WTC11 (cell line): ENCODE measurements at regions not wholly inside any gene's neighbourhood (a gene's known extent, or its start where the extent isn't known, plus 50 kb on each side); places are given as distances from the start of the nearest gene placed in this dataset.

Source experiments
- ATAC-seq: fragments of 200-7000 bp; cut with Tn5 transposase; 2 replicates; pipeline ENCODE4 v1.10.0; 2021; ENCODE audit warnings: mild to moderate bottlenecking, moderate library complexity
- CTCF ChIA-PET: fragments of 300-600 bp; sonication (Branson Sonifier 250); formaldehyde crosslinking; loops from one replicate; lab custom pipeline; 2021; ENCODE audit warnings: antibody characterized with exemption; lab: Charles Lee
- POLR2A ChIA-PET: fragments of 350-600 bp; sonication (Branson Sonifier 250); formaldehyde crosslinking; loops from one replicate; lab custom pipeline; 2021; ENCODE audit warnings: antibody characterized with exemption; lab: Charles Lee
- DNase-seq: peaks from one replicate; pipeline ENCODE4 v3.0.0; 2021; ENCODE audit warnings: low spot score
- H3K27ac Mint-ChIP-seq: 2 replicates; pipeline ENCODE4 v1.8.0; 2021; ENCODE audit warnings: mixed read lengths
- H3K27me3 Mint-ChIP-seq: 2 replicates; pipeline ENCODE4 v1.8.0; 2021; ENCODE audit warnings: low read depth, mild to moderate bottlenecking, moderate library complexity, mixed read lengths
- H3K36me3 Mint-ChIP-seq: 2 replicates; pipeline ENCODE4 v1.8.0; 2021; ENCODE audit warnings: mixed read lengths
- H3K4me1 Mint-ChIP-seq: 2 replicates; pipeline ENCODE4 v1.8.0; 2022; ENCODE audit warnings: mixed read lengths
- H3K4me3 Mint-ChIP-seq: 2 replicates; pipeline ENCODE4 v1.8.0; 2021; ENCODE audit warnings: mild to moderate bottlenecking, moderate library complexity, mixed read lengths
- H3K9me3 Mint-ChIP-seq: 2 replicates; pipeline ENCODE4 v1.8.0; 2021; ENCODE audit warnings: mixed read lengths
- CBFB ChIP-seq: sonication (generic); formaldehyde crosslinking; IDR thresholded peaks from 2 replicates; pipeline ENCODE4 v1.8.1; 2022; ENCODE audit warnings: mild to moderate bottlenecking, low read depth, missing genetic modification reagents
- HMGA2 ChIP-seq: fragments of 250-450 bp; sonication (Bioruptor Pico); IDR thresholded peaks from 2 replicates; pipeline ENCODE4 v1.4.0; 2021; ENCODE audit warnings: mild to moderate bottlenecking, moderate library complexity
- PRRX2 ChIP-seq: fragments of 250-450 bp; sonication (Bioruptor Pico); IDR thresholded peaks from 2 replicates; pipeline ENCODE4 v1.8.0; 2021; ENCODE audit warnings: mild to moderate bottlenecking
- SMAD3 ChIP-seq: sonication (generic); formaldehyde crosslinking; IDR thresholded peaks from 2 replicates; pipeline ENCODE4 v1.8.0; 2022; ENCODE audit warnings: missing genetic modification reagents, mild to moderate bottlenecking, borderline replicate concordance
- SP1 ChIP-seq: sonication (generic); formaldehyde crosslinking; conservative IDR thresholded peaks from 2 replicates; pipeline ENCODE4 v1.8.1; 2022; ENCODE audit warnings: missing genetic modification reagents
- ZBTB21 ChIP-seq: sonication (generic); formaldehyde crosslinking; IDR thresholded peaks from 2 replicates; pipeline ENCODE4 v1.8.1; 2023; ENCODE audit warnings: mild to moderate bottlenecking, missing genetic modification reagents, borderline replicate concordance
- ZNF219 ChIP-seq: sonication (generic); formaldehyde crosslinking; IDR thresholded peaks from 2 replicates; pipeline ENCODE4 v1.8.0; 2023; ENCODE audit warnings: missing genetic modification reagents, mild to moderate bottlenecking, borderline replicate concordance
- TF ChIP-seq, protein P1 (sequence below): sonication (generic); formaldehyde crosslinking; IDR thresholded peaks from 2 replicates; pipeline ENCODE4 v1.8.0; 2022; ENCODE audit warnings: mild to moderate bottlenecking, missing genetic modification reagents
- TF ChIP-seq, protein P2 (sequence below): sonication (generic); formaldehyde crosslinking; IDR thresholded peaks from 2 replicates; pipeline ENCODE4 v1.8.0; 2023; ENCODE audit warnings: missing genetic modification reagents, mild to moderate bottlenecking, borderline replicate concordance
- TF ChIP-seq, protein P3 (sequence below): sonication (generic); formaldehyde crosslinking; IDR thresholded peaks from 2 replicates; pipeline ENCODE4 v1.8.1; 2023; ENCODE audit warnings: mild to moderate bottlenecking, missing genetic modification reagents, moderate library complexity
- TF ChIP-seq, protein P4 (sequence below): sonication (generic); formaldehyde crosslinking; IDR thresholded peaks from 2 replicates; pipeline ENCODE4 v1.8.1; 2023; ENCODE audit warnings: mild to moderate bottlenecking, missing genetic modification reagents
- TF ChIP-seq, protein P5 (sequence below): sonication (generic); formaldehyde crosslinking; IDR thresholded peaks from 2 replicates; pipeline ENCODE4 v1.8.0; 2023; ENCODE audit warnings: missing genetic modification reagents
- TF ChIP-seq, protein P6 (sequence below): fragments of 250-450 bp; sonication (Bioruptor Pico); conservative IDR thresholded peaks from 2 replicates; pipeline ENCODE4 v1.9.0; 2021; ENCODE audit warnings: mild to moderate bottlenecking

DNA sequence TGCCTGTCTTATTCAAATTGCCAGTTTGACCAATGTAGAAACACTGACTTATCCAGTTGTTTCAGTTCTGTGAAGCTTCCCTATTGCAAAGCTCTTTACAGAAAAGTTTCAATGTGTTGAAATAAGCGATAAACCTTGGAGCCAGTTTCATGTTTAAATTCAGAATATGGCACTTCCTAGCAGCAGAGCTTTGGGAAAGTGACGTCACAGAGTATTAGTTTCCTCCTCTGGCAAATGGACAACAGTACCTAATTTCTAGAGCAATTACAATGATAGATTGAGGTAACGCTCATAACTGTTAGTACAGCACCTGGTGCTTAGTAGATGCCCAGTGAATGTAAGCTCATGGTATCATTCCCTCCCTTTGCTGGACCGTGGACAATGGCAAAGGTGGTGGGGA is 527.5 kb upstream of the DAB1 start:
- CTCF ChIA-PET = no interaction called here
- H3K36me3 Mint-ChIP-seq = no peaks in the 10 kb centered on the region
- no peaks in the 10 kb centered on the region; the same call in 1 of the 2 replicates for H3K9me3 Mint-ChIP-seq

More for the DNA sequence above, 527.5 kb upstream of the DAB1 start:
- ATAC-seq = no peak
- POLR2A ChIA-PET = no interaction called here
- H3K27ac Mint-ChIP-seq = no peak overlapping the region
- TF ChIP-seq ZNF219 (CRISPR knock-in tag) (no peak), ZBTB21 (CRISPR knock-in tag) (no peak), SMAD3 (CRISPR knock-in tag) (no peak), PRRX2 (no peak), CBFB (CRISPR knock-in tag) (no peak), SP1 (CRISPR knock-in tag) (no peak), HMGA2 (CRISPR knock-in tag) (no peak)
- TF ChIP-seq, protein P1, sequence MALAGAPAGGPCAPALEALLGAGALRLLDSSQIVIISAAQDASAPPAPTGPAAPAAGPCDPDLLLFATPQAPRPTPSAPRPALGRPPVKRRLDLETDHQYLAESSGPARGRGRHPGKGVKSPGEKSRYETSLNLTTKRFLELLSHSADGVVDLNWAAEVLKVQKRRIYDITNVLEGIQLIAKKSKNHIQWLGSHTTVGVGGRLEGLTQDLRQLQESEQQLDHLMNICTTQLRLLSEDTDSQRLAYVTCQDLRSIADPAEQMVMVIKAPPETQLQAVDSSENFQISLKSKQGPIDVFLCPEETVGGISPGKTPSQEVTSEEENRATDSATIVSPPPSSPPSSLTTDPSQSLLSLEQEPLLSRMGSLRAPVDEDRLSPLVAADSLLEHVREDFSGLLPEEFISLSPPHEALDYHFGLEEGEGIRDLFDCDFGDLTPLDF (CRISPR knock-in tag) = no peak
- TF ChIP-seq, protein P2, sequence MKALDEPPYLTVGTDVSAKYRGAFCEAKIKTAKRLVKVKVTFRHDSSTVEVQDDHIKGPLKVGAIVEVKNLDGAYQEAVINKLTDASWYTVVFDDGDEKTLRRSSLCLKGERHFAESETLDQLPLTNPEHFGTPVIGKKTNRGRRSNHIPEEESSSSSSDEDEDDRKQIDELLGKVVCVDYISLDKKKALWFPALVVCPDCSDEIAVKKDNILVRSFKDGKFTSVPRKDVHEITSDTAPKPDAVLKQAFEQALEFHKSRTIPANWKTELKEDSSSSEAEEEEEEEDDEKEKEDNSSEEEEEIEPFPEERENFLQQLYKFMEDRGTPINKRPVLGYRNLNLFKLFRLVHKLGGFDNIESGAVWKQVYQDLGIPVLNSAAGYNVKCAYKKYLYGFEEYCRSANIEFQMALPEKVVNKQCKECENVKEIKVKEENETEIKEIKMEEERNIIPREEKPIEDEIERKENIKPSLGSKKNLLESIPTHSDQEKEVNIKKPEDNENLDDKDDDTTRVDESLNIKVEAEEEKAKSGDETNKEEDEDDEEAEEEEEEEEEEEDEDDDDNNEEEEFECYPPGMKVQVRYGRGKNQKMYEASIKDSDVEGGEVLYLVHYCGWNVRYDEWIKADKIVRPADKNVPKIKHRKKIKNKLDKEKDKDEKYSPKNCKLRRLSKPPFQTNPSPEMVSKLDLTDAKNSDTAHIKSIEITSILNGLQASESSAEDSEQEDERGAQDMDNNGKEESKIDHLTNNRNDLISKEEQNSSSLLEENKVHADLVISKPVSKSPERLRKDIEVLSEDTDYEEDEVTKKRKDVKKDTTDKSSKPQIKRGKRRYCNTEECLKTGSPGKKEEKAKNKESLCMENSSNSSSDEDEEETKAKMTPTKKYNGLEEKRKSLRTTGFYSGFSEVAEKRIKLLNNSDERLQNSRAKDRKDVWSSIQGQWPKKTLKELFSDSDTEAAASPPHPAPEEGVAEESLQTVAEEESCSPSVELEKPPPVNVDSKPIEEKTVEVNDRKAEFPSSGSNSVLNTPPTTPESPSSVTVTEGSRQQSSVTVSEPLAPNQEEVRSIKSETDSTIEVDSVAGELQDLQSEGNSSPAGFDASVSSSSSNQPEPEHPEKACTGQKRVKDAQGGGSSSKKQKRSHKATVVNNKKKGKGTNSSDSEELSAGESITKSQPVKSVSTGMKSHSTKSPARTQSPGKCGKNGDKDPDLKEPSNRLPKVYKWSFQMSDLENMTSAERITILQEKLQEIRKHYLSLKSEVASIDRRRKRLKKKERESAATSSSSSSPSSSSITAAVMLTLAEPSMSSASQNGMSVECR (CRISPR knock-in tag) = no peak
- TF ChIP-seq, protein P3, sequence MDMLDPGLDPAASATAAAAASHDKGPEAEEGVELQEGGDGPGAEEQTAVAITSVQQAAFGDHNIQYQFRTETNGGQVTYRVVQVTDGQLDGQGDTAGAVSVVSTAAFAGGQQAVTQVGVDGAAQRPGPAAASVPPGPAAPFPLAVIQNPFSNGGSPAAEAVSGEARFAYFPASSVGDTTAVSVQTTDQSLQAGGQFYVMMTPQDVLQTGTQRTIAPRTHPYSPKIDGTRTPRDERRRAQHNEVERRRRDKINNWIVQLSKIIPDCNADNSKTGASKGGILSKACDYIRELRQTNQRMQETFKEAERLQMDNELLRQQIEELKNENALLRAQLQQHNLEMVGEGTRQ = no peak
- TF ChIP-seq, protein P4, sequence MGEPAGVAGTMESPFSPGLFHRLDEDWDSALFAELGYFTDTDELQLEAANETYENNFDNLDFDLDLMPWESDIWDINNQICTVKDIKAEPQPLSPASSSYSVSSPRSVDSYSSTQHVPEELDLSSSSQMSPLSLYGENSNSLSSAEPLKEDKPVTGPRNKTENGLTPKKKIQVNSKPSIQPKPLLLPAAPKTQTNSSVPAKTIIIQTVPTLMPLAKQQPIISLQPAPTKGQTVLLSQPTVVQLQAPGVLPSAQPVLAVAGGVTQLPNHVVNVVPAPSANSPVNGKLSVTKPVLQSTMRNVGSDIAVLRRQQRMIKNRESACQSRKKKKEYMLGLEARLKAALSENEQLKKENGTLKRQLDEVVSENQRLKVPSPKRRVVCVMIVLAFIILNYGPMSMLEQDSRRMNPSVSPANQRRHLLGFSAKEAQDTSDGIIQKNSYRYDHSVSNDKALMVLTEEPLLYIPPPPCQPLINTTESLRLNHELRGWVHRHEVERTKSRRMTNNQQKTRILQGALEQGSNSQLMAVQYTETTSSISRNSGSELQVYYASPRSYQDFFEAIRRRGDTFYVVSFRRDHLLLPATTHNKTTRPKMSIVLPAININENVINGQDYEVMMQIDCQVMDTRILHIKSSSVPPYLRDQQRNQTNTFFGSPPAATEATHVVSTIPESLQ (CRISPR knock-in tag) = no peak
- TF ChIP-seq, protein P5, sequence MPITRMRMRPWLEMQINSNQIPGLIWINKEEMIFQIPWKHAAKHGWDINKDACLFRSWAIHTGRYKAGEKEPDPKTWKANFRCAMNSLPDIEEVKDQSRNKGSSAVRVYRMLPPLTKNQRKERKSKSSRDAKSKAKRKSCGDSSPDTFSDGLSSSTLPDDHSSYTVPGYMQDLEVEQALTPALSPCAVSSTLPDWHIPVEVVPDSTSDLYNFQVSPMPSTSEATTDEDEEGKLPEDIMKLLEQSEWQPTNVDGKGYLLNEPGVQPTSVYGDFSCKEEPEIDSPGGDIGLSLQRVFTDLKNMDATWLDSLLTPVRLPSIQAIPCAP (CRISPR knock-in tag) = no peak
- TF ChIP-seq, protein P6, sequence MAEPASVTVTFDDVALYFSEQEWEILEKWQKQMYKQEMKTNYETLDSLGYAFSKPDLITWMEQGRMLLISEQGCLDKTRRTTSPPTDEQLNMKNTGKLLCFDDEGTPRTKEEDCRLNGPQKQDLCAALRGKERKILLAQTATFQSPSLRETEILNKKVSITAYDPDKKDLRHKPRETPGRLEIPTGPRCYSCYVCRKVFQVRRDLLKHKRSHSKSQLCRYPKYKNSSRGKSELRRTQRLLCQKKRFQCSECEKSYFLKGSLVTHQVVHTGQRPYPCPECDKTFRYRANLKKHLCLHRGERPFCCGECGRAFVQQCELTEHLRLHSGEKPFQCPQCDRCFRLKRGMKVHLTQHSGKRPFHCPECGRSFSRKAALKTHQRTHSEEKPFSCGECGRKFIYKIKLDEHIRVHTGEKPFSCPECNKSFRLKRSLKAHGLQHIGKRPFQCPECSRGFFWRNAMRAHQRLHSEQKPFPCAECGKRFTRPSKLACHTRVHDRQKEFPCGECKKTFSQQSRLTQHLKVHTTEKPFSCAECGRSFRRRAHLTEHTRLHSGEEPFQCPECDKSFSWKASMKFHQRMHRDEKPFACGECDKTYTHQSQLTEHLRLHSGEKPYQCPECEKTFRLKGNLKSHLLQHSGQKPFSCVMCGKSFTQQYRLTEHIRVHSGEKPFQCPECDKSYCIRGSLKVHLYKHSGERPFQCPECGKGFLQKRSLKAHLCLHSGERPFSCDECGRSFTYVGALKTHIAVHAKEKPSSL (CRISPR knock-in tag) = no peak
- H3K27me3 Mint-ChIP-seq = no peaks in the 10 kb centered on the region
- no peak overlapping the region for H3K4me3 Mint-ChIP-seq
- no peak for DNase-seq
- H3K4me1 Mint-ChIP-seq = no peaks in the 10 kb centered on the region
